WTC11 (cell line): ENCODE measurements at regions not wholly inside any gene's neighbourhood (a gene's known extent, or its start where the extent isn't known, plus 50 kb on each side); places are given as distances from the start of the nearest gene placed in this dataset.
"Not testable (repeated sequence)": the region's sequence is repeated elsewhere in the genome, so short reads cannot be mapped to it uniquely, and the experiment has no call there.

Source experiments
- AFF4 ChIP-seq: sonication (generic); formaldehyde crosslinking; IDR thresholded peaks from 2 replicates; pipeline ENCODE4 v1.8.1; 2023; ENCODE audit warnings: mild to moderate bottlenecking, missing genetic modification reagents, borderline replicate concordance
- ARID4B ChIP-seq: sonication (generic); formaldehyde crosslinking; IDR thresholded peaks from 2 replicates; pipeline ENCODE4 v1.8.0; 2023; ENCODE audit warnings: missing genetic modification reagents, mild to moderate bottlenecking, borderline replicate concordance
- CTCF ChIP-seq: fragments of 200-600 bp; IDR thresholded peaks from 2 replicates; pipeline ENCODE4 v1.8.0; 2022; ENCODE audit warnings: antibody characterized with exemption
- ETV6 ChIP-seq: sonication (generic); formaldehyde crosslinking; IDR thresholded peaks from 2 replicates; pipeline ENCODE4 v1.8.1; 2022; ENCODE audit warnings: mild to moderate bottlenecking, missing genetic modification reagents
- JUN ChIP-seq: sonication (generic); formaldehyde crosslinking; IDR thresholded peaks from 2 replicates; pipeline ENCODE4 v1.8.0; 2023; ENCODE audit warnings: mild to moderate bottlenecking, missing genetic modification reagents
- NFATC4 ChIP-seq: fragments of 250-450 bp; sonication (Bioruptor Pico); IDR thresholded peaks from 2 replicates; pipeline ENCODE4 v1.9.0; 2021; ENCODE audit warnings: mild to moderate bottlenecking
- NFE2L1 ChIP-seq: sonication (generic); formaldehyde crosslinking; IDR thresholded peaks from 2 replicates; pipeline ENCODE4 v1.8.1; 2023; ENCODE audit warnings: missing genetic modification reagents
- SP1 ChIP-seq: sonication (generic); formaldehyde crosslinking; conservative IDR thresholded peaks from 2 replicates; pipeline ENCODE4 v1.8.1; 2022; ENCODE audit warnings: missing genetic modification reagents

- TF ChIP-seq NFE2L1 (CRISPR knock-in tag); SP1 (CRISPR knock-in tag); NFATC4 (CRISPR knock-in tag); CTCF; ARID4B (CRISPR knock-in tag); ETV6 (CRISPR knock-in tag); JUN; AFF4 (CRISPR knock-in tag): not testable (repeated sequence)
Measured at GRCh38 chr22:21293702-21294101, 89.8 kb upstream of the RIMBP3B start.
